SK-N-MC (cell line): ENCODE measurements at regions not wholly inside any gene's neighbourhood (a gene's known extent, or its start where the extent isn't known, plus 50 kb on each side); places are given as distances from the start of the nearest gene placed in this dataset.

Source experiments
- EZH2 ChIP-seq: fragments of 200-600 bp; sonication (generic); IDR thresholded peaks from one replicate; pipeline ENCODE4 v1.6.1; 2017; ENCODE audit warnings: antibody characterized with exemption
- FOXP2 ChIP-seq: optimal IDR thresholded peaks from 2 replicates; pipeline ENCODE3; 2011; ENCODE audit warnings: mild to moderate bottlenecking, moderate library complexity; ENCODE audit not compliant: insufficient read depth; ENCODE audit errors: extremely low read length, control extremely low read depth
- POLR2AphosphoS5 ChIP-seq: IDR thresholded peaks from 2 replicates; pipeline ENCODE4 v1.6.1; 2012; ENCODE audit warnings: mild to moderate bottlenecking, low read depth, low read length, borderline replicate concordance

GRCh38 chr7:109646124-109646523, 1076.5 kb downstream of the DNAJB9 start:
- TF ChIP-seq EZH2: no peak
- TF ChIP-seq POLR2AphosphoS5: no peak
- no peak for TF ChIP-seq FOXP2
